Glutamatergic neuron (in vitro differentiated cells): ENCODE measurements at regions not wholly inside any gene's neighbourhood (a gene's known extent, or its start where the extent isn't known, plus 50 kb on each side); places are given as distances from the start of the nearest gene placed in this dataset.

Source experiments
- DNase-seq: peaks from one replicate; pipeline ENCODE4 v3.0.0; 2022
- H3K27ac Mint-ChIP-seq: one replicate; pipeline ENCODE4 v1.8.0; 2020; ENCODE audit warnings: mild to moderate bottlenecking, mixed read lengths, inconsistent platforms; ENCODE audit not compliant: unreplicated experiment
- H3K27me3 Mint-ChIP-seq: one replicate; pipeline ENCODE4 v1.8.0; 2020; ENCODE audit warnings: mild to moderate bottlenecking, moderate library complexity, mixed read lengths, inconsistent platforms; ENCODE audit not compliant: unreplicated experiment
- H3K36me3 Mint-ChIP-seq: one replicate; pipeline ENCODE4 v1.8.0; 2020; ENCODE audit warnings: mild to moderate bottlenecking, mixed read lengths, inconsistent platforms; ENCODE audit not compliant: unreplicated experiment
- H3K4me1 Mint-ChIP-seq: one replicate; pipeline ENCODE4 v1.8.0; 2020; ENCODE audit warnings: mild to moderate bottlenecking, low read depth, mixed read lengths, inconsistent platforms; ENCODE audit not compliant: unreplicated experiment
- H3K4me3 Mint-ChIP-seq: one replicate; pipeline ENCODE4 v1.8.0; 2020; ENCODE audit warnings: mild to moderate bottlenecking, mixed read lengths, inconsistent platforms; ENCODE audit not compliant: unreplicated experiment
- H3K9me3 Mint-ChIP-seq: one replicate; pipeline ENCODE4 v1.8.0; 2020; ENCODE audit warnings: mild to moderate bottlenecking, moderate library complexity, mixed read lengths, inconsistent platforms; ENCODE audit not compliant: unreplicated experiment
- TF ChIP-seq, protein P1 (sequence below): fragments of 200-600 bp; sonication (generic); IDR thresholded peaks from one replicate; pipeline ENCODE4 v1.5.0; 2021; ENCODE audit not compliant: partially characterized antibody, unreplicated experiment

DNA sequence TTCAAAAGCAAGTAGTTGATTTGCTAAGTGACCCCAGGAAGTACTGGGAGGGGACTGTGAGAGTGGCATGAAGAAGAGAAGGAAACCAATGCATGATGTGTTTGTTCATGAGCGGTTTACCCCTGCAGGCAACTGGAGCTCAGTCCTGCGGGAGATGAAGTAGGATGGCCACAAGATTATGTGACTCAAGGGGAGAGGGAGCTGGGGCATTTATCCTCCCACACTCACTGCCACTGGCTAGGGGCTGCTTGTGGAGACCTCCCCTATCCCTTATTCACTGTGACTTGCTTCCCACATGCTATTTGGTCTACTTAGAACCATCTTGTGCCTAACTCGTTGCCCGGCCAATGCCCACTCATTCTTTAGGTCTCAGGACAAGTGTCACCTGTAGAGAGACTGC, 60.6 kb upstream of the TRIO start:
- Mint-ChIP-seq H3K9me3 (no peaks in the 10 kb centered on the region), H3K4me1 (peaks cover 2% of the 10 kb centered on the region), H3K4me3 (no peak overlapping the region), H3K27me3 (no peaks in the 10 kb centered on the region), H3K27ac (no peak overlapping the region), H3K36me3 (no peaks in the 10 kb centered on the region)
- TF ChIP-seq, protein P1, sequence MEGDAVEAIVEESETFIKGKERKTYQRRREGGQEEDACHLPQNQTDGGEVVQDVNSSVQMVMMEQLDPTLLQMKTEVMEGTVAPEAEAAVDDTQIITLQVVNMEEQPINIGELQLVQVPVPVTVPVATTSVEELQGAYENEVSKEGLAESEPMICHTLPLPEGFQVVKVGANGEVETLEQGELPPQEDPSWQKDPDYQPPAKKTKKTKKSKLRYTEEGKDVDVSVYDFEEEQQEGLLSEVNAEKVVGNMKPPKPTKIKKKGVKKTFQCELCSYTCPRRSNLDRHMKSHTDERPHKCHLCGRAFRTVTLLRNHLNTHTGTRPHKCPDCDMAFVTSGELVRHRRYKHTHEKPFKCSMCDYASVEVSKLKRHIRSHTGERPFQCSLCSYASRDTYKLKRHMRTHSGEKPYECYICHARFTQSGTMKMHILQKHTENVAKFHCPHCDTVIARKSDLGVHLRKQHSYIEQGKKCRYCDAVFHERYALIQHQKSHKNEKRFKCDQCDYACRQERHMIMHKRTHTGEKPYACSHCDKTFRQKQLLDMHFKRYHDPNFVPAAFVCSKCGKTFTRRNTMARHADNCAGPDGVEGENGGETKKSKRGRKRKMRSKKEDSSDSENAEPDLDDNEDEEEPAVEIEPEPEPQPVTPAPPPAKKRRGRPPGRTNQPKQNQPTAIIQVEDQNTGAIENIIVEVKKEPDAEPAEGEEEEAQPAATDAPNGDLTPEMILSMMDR = no peak
- no peak for DNase-seq

DNA sequence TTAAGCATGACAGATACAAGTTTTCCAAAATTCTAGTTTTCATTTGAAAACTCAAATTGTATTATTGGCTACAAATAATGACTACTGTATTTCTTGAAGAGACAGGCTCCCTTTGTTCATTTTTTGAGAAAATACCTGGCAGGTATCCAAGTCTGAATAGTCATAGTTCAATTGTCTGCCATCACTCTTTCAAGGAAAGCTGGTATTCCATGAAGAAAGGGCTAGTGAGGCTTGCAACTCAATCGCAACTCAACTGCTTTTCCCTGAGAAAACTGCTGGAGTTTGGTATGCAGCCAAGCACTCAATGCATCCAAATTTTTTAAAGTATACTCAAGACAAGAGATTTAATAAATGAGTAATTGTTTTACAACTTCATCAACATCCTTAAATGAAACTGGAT, 61.4 kb upstream of the TRIO start:
- no peak overlapping the region for H3K4me3 Mint-ChIP-seq
- no peak for DNase-seq
- H3K9me3 Mint-ChIP-seq = no peaks in the 10 kb centered on the region
- peaks cover 2% of the 10 kb centered on the region for H3K4me1 Mint-ChIP-seq
- no peaks in the 10 kb centered on the region for H3K36me3 Mint-ChIP-seq
- TF ChIP-seq, protein P1 = no peak
- no peak overlapping the region for H3K27ac Mint-ChIP-seq
- no peaks in the 10 kb centered on the region for H3K27me3 Mint-ChIP-seq

DNA sequence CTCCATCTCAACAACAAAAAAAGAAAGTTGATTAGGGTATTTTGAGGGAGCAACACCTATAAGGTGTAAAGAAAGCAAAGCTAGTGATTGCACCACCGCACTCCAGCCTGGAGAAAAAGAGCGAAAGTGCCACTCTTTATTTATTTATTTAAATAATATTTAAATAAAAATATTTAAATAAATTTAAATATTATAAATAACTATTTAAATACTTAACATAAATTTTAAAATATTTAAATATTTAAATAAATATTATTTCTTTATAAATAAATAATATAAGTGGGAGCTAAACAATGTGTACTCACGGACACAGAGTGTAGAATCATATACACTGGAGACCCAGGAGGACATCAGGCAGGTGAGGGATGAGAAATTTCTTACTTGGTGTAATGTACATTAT, 64.4 kb upstream of the TRIO start:
- Mint-ChIP-seq H3K36me3 (no peaks in the 10 kb centered on the region), H3K9me3 (no peaks in the 10 kb centered on the region), H3K27ac (no peak overlapping the region), H3K4me1 (no peaks in the 10 kb centered on the region), H3K27me3 (peaks cover 1% of the 10 kb centered on the region), H3K4me3 (no peak overlapping the region)
- TF ChIP-seq, protein P1 = no peak
- no peak for DNase-seq

DNA sequence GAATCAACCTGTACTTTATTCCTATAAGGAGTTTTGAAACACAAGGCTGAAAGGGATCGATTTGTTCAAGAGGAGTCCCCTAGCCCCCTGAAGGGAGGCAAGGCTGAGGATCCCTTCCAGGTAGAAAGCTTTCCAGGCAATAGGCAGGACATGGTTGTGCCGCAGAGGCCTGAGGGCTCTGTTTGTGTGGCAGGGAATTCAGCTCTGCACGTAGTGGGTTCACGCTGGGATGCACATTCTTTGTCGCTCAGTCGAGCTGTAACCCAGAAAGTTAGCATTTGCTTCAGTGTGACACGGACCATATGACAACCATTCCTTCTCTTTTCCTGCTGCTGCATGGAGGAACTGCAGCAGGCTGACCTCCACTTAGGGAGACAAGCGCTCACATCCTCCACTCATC, 65.6 kb upstream of the TRIO start:
- no peak overlapping the region for H3K4me3 Mint-ChIP-seq
- no peak overlapping the region for H3K27ac Mint-ChIP-seq
- DNase-seq = no peak
- H3K27me3 Mint-ChIP-seq = peaks cover 1% of the 10 kb centered on the region
- H3K36me3 Mint-ChIP-seq = peaks cover 1% of the 10 kb centered on the region
- TF ChIP-seq, protein P1 = no peak
- no peaks in the 10 kb centered on the region for H3K9me3 Mint-ChIP-seq
- H3K4me1 Mint-ChIP-seq = no peaks in the 10 kb centered on the region

DNA sequence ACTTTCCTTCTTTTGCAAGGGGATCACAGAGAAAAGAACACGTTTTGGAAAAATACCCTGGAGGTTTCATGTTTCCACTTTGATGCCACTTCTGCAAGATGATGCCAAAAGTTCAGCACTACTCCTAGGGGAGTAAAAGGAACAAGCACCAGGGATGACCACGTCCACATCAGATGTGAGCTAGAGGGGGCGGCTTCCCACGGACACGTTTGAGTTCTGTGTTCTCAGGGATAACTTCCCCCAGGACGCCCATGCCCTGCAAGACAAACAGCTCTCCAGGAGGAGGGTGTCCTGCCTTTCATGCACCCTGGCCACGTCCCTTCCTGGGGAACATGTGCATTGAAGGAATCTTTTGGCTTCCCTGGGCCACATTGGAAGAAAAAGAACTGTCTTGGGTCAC, 66.6 kb upstream of the TRIO start:
- Mint-ChIP-seq H3K4me1 (no peaks in the 10 kb centered on the region), H3K36me3 (peaks cover 3% of the 10 kb centered on the region), H3K4me3 (no peak overlapping the region), H3K9me3 (no peaks in the 10 kb centered on the region), H3K27ac (no peak overlapping the region), H3K27me3 (peaks cover 1% of the 10 kb centered on the region)
- DNase-seq = no peak
- TF ChIP-seq, protein P1 = no peak
